Keratinocyte (primary cell): ENCODE measurements at regions not wholly inside any gene's neighbourhood (a gene's known extent, or its start where the extent isn't known, plus 50 kb on each side); places are given as distances from the start of the nearest gene placed in this dataset.

Experiments used
- EZH2 ChIP-seq: IDR thresholded peaks from one replicate; pipeline ENCODE4 v1.6.1; 2012; ENCODE audit warnings: inconsistent platforms, mild to moderate bottlenecking, low read length, moderate library complexity
- TF ChIP-seq, protein P1 (sequence below), 3 experiments: IDR thresholded peaks in 1 of 3; conservative IDR thresholded peaks in 1 of 3; optimal IDR thresholded peaks in 1 of 3; 2 replicates in 2 of 3; 3 replicates in 1 of 3; pipeline versions ENCODE3 to v1.5.1; 2011; ENCODE audit warnings: low read length in 3 of 3, mild to moderate bottlenecking in 3 of 3, moderate library complexity in 2 of 3, control low read depth in 1 of 3, inconsistent platforms in 1 of 3; ENCODE audit not compliant: insufficient read depth in 2 of 3; ENCODE audit errors: extremely low read depth in 1 of 3

DNA sequence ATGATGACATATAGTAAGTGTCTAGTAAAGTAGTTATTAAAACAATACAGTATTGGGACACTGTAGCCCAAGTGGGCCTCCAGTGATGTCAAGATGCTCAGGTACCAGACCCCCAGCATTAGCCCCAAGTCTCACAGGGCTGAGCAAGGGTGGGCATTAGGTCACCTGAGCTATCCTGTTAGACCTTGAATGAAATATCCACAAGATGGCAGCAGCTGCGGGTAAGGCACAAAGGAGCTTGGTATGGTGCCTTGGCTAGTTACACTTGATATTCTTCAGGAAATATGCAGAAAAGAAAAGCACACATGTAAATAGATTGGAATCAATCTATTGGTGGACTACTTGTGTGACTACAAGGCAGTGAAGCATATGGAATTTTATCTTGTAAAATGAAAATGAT lies 701.8 kb upstream of the ADGRB3 start:
- TF ChIP-seq EZH2: no peak
- TF ChIP-seq, protein P1, sequence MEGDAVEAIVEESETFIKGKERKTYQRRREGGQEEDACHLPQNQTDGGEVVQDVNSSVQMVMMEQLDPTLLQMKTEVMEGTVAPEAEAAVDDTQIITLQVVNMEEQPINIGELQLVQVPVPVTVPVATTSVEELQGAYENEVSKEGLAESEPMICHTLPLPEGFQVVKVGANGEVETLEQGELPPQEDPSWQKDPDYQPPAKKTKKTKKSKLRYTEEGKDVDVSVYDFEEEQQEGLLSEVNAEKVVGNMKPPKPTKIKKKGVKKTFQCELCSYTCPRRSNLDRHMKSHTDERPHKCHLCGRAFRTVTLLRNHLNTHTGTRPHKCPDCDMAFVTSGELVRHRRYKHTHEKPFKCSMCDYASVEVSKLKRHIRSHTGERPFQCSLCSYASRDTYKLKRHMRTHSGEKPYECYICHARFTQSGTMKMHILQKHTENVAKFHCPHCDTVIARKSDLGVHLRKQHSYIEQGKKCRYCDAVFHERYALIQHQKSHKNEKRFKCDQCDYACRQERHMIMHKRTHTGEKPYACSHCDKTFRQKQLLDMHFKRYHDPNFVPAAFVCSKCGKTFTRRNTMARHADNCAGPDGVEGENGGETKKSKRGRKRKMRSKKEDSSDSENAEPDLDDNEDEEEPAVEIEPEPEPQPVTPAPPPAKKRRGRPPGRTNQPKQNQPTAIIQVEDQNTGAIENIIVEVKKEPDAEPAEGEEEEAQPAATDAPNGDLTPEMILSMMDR (optimal IDR thresholded peaks at IDR 0.05 in 1 of 3, IDR thresholded peaks at IDR 0.05 in 1 of 3, conservative IDR thresholded peaks at IDR 0.05 in 1 of 3; ENCODE audit: extremely low read depth in 1 of 3, insufficient read depth in 2 of 3, low read length in 3 of 3): no peak
